ENCODE measurements at regions not wholly inside any gene's neighbourhood (a gene's known extent, or its start where the extent isn't known, plus 50 kb on each side); places are given as distances from the start of the nearest gene placed in this dataset.

DNA sequence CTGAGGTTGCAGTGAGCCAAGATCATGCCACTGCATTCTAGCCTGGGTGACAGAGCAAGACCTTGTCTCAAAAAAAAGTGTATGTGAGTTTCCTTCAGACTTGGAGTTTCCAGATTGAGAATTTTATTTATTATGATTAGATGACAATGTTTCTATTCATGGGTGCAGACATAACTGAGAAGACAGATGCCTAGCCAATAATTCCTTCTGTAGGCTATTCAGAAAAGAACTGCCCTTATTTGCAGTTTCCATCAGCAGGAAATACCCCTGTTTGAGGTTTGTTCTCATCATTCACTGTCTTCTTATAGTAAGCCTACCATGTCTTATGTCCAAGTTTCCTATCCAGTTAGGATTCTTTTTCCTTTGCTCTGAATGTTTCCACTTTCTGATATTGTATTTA, 269.0 kb downstream of the KTN1 start:
- Histone ChIP-seq H3K27ac (ENCODE audit: low read length) (no peak overlapping the region), H3K79me2 (ENCODE audit: insufficient read depth, low read length) (no peaks in the 10 kb centered on the region), H3K27me3 (ENCODE audit: insufficient read depth, low read length, poor library complexity) (no peaks in the 10 kb centered on the region), H3K9ac (ENCODE audit: low read depth, low read length) (no peak overlapping the region), H2AFZ (ENCODE audit: low read depth, low read length) (no peak overlapping the region), H3K36me3 (ENCODE audit: insufficient read depth, low read length) (no peaks in the 10 kb centered on the region), H3K4me2 (ENCODE audit: insufficient read depth, low read length) (no peak overlapping the region), H3K9me3 (ENCODE audit: insufficient read depth, low read length, severe bottlenecking) (no peaks in the 10 kb centered on the region), H3K4me3 (ENCODE audit: low read depth in 1 of 2, low read length in 2 of 2) (no peak overlapping the region), H3K4me1 (ENCODE audit: insufficient read depth, low read length) (no peaks in the 10 kb centered on the region), H4K20me1 (ENCODE audit: insufficient read depth, low read length) (no peaks in the 10 kb centered on the region)
- TF ChIP-seq, protein P1, sequence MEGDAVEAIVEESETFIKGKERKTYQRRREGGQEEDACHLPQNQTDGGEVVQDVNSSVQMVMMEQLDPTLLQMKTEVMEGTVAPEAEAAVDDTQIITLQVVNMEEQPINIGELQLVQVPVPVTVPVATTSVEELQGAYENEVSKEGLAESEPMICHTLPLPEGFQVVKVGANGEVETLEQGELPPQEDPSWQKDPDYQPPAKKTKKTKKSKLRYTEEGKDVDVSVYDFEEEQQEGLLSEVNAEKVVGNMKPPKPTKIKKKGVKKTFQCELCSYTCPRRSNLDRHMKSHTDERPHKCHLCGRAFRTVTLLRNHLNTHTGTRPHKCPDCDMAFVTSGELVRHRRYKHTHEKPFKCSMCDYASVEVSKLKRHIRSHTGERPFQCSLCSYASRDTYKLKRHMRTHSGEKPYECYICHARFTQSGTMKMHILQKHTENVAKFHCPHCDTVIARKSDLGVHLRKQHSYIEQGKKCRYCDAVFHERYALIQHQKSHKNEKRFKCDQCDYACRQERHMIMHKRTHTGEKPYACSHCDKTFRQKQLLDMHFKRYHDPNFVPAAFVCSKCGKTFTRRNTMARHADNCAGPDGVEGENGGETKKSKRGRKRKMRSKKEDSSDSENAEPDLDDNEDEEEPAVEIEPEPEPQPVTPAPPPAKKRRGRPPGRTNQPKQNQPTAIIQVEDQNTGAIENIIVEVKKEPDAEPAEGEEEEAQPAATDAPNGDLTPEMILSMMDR (IDR thresholded peaks at IDR 0.05; ENCODE audit: borderline replicate concordance, extremely low read depth, low read length, poor library complexity, severe bottlenecking), result no peak
- no peak for TF ChIP-seq EZH2 (IDR thresholded peaks at IDR 0.05; ENCODE audit: borderline replicate concordance, low read depth, low read length, severe bottlenecking)
- no peak for ATAC-seq (ENCODE audit: insufficient read depth, low read depth)
- DNase-seq, result no peak

DNA sequence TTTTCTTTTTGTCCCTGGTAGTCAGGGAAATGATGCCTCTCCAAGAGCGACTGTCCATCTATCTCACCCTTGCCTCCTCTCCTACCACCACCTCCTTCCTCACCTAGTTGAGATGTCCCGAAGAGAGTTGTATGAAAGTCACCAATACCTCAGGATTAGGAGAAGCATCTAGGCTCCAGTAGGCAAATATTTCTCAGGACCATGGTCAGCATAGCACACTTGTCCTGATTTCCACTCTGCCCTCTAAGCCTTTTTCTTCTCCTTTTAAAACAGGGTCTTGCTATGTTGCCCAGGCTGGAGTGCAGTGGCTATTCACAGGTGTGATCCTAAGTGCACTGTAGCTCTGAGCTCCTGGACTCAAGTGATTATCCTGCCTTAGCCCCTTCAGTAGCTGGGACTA, 268.4 kb upstream of the PELI2 start:
- DNase-seq, result no peak
- no peak overlapping the region for H3K27ac ChIP-seq (ENCODE audit: low read length)
- no peaks in the 10 kb centered on the region for H3K36me3 ChIP-seq (ENCODE audit: insufficient read depth, low read length)
- H3K4me2 ChIP-seq (ENCODE audit: insufficient read depth, low read length), result no peak overlapping the region
- H3K4me1 ChIP-seq (ENCODE audit: insufficient read depth, low read length), result no peaks in the 10 kb centered on the region
- H4K20me1 ChIP-seq (ENCODE audit: insufficient read depth, low read length), result no peaks in the 10 kb centered on the region
- H3K79me2 ChIP-seq (ENCODE audit: insufficient read depth, low read length), result no peaks in the 10 kb centered on the region
- TF ChIP-seq, protein P1 (IDR thresholded peaks at IDR 0.05; ENCODE audit: borderline replicate concordance, extremely low read depth, low read length, poor library complexity, severe bottlenecking), result no peak
- TF ChIP-seq EZH2 (IDR thresholded peaks at IDR 0.05; ENCODE audit: borderline replicate concordance, low read depth, low read length, severe bottlenecking), result no peak
- no peaks in the 10 kb centered on the region for H3K27me3 ChIP-seq (ENCODE audit: insufficient read depth, low read length, poor library complexity)
- H3K9me3 ChIP-seq (ENCODE audit: insufficient read depth, low read length, severe bottlenecking), result no peaks in the 10 kb centered on the region
- no peak overlapping the region for H3K4me3 ChIP-seq (ENCODE audit: low read depth in 1 of 2, low read length in 2 of 2)
- no peak overlapping the region for H2AFZ ChIP-seq (ENCODE audit: low read depth, low read length)
- no peak overlapping the region for H3K9ac ChIP-seq (ENCODE audit: low read depth, low read length)
- no peak for ATAC-seq (ENCODE audit: insufficient read depth, low read depth)

DNA sequence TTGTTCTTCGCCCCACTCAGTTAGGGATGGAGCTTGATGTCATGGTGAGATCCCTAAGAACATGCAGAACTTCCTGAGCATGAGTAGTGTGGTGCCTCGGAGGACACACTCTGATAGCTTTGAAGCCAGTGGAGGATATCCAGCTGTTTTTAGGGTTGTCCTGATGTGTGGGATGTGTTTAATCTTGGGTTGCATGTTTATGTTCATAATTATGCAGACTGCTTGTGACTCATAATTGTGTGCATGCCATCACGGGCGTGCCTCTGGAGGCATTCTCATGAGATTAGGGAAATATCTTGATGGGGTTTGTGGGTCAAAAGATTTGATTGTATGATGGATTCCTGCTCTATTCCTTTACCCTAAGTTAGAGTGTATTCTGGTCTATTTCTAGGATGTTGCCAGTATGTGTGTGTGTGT, 267.4 kb upstream of the PELI2 start:
- H3K4me3 ChIP-seq (ENCODE audit: low read depth in 1 of 2, low read length in 2 of 2), result no peak overlapping the region
- H3K27ac ChIP-seq (ENCODE audit: low read length), result no peak overlapping the region
- no peaks in the 10 kb centered on the region for H3K27me3 ChIP-seq (ENCODE audit: insufficient read depth, low read length, poor library complexity)
- H3K9me3 ChIP-seq (ENCODE audit: insufficient read depth, low read length, severe bottlenecking), result no peaks in the 10 kb centered on the region
- H2AFZ ChIP-seq (ENCODE audit: low read depth, low read length), result no peak overlapping the region
- TF ChIP-seq, protein P1 (IDR thresholded peaks at IDR 0.05; ENCODE audit: borderline replicate concordance, extremely low read depth, low read length, poor library complexity, severe bottlenecking), result no peak
- TF ChIP-seq EZH2 (IDR thresholded peaks at IDR 0.05; ENCODE audit: borderline replicate concordance, low read depth, low read length, severe bottlenecking), result no peak
- H3K79me2 ChIP-seq (ENCODE audit: insufficient read depth, low read length), result no peaks in the 10 kb centered on the region
- no peak overlapping the region for H3K9ac ChIP-seq (ENCODE audit: low read depth, low read length)
- H4K20me1 ChIP-seq (ENCODE audit: insufficient read depth, low read length), result no peaks in the 10 kb centered on the region
- no peaks in the 10 kb centered on the region for H3K36me3 ChIP-seq (ENCODE audit: insufficient read depth, low read length)
- no peaks in the 10 kb centered on the region for H3K4me1 ChIP-seq (ENCODE audit: insufficient read depth, low read length)
- H3K4me2 ChIP-seq (ENCODE audit: insufficient read depth, low read length), result no peak overlapping the region
- ATAC-seq (ENCODE audit: insufficient read depth, low read depth), result no peak
- no peak for DNase-seq

DNA sequence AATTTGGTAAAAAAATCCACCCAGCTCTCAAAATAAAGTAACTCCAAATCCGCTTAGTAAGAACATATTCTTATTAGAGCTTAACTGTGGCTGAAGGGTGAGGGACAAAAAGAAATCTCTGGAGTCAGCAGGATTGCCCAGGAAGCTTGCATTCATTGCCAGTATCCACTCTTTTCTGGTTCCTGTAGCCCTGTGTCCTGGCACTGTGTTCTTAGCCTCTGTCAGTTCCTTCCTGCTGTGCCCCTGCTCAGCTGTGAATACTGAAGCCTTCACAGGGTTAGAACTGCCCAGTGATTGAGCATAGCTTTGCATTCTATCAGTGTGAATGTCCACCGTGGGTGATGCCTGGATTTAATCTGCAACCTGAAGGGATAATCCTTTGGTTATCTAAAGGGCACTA, 266.9 kb upstream of the PELI2 start:
- Histone ChIP-seq H3K27me3 (ENCODE audit: insufficient read depth, low read length, poor library complexity) (no peaks in the 10 kb centered on the region), H4K20me1 (ENCODE audit: insufficient read depth, low read length) (no peaks in the 10 kb centered on the region), H3K4me1 (ENCODE audit: insufficient read depth, low read length) (no peaks in the 10 kb centered on the region), H2AFZ (ENCODE audit: low read depth, low read length) (no peak overlapping the region), H3K9ac (ENCODE audit: low read depth, low read length) (no peak overlapping the region), H3K27ac (ENCODE audit: low read length) (no peak overlapping the region), H3K4me2 (ENCODE audit: insufficient read depth, low read length) (no peak overlapping the region), H3K36me3 (ENCODE audit: insufficient read depth, low read length) (no peaks in the 10 kb centered on the region), H3K79me2 (ENCODE audit: insufficient read depth, low read length) (no peaks in the 10 kb centered on the region), H3K9me3 (ENCODE audit: insufficient read depth, low read length, severe bottlenecking) (no peaks in the 10 kb centered on the region), H3K4me3 (ENCODE audit: low read depth in 1 of 2, low read length in 2 of 2) (no peak overlapping the region)
- DNase-seq (no peak), ATAC-seq (ENCODE audit: insufficient read depth, low read depth) (no peak)
- TF ChIP-seq EZH2 (IDR thresholded peaks at IDR 0.05; ENCODE audit: borderline replicate concordance, low read depth, low read length, severe bottlenecking), result no peak
- TF ChIP-seq, protein P1 (IDR thresholded peaks at IDR 0.05; ENCODE audit: borderline replicate concordance, extremely low read depth, low read length, poor library complexity, severe bottlenecking), result no peak

Measured in DND-41 (cell line).